ENCODE measurements at regions not wholly inside any gene's neighbourhood (a gene's known extent, or its start where the extent isn't known, plus 50 kb on each side); places are given as distances from the start of the nearest gene placed in this dataset.

GRCh38 chr6:16811277-16811979, 50.2 kb upstream of the ATXN1 start:
- no CpG with 5 or more reads among the region's 2 CpGs for WGBS (ENCODE audit: insufficient coverage)
- Histone ChIP-seq H3K27ac (ENCODE audit: insufficient read depth in 1 of 2, low read depth in 1 of 2, low read length in 2 of 2, poor library complexity in 1 of 2, severe bottlenecking in 2 of 2) (no peak overlapping the region), H3K27me3 (replicated peaks in 2 of 5; ENCODE audit: control insufficient read depth in 4 of 5, insufficient read depth in 5 of 5, low read length in 4 of 5) (no peaks in the 10 kb centered on the region)

More at GRCh38 chr6:16811277-16811979, 50.2 kb upstream of the ATXN1 start:
- Histone ChIP-seq H3K4me3 (ENCODE audit: control insufficient read depth in 1 of 7, extremely low read depth in 1 of 7, insufficient read depth in 4 of 7, low read depth in 2 of 7, low read length in 6 of 7) (no peak overlapping the region), H3K4me1 (ENCODE audit: control extremely low read depth in 1 of 4, control insufficient read depth in 4 of 4, insufficient read depth in 4 of 4, low read length in 3 of 4) (no peaks in the 10 kb centered on the region), H3K9me3 (ENCODE audit: control extremely low read depth in 1 of 5, control insufficient read depth in 4 of 5, insufficient read depth in 2 of 5, low read depth in 1 of 5, low read length in 4 of 5) (peaks cover 14 to 38% (median 21%) of the 10 kb centered on the region in 5 experiments), H3K36me3 (ENCODE audit: control insufficient read depth in 4 of 4, insufficient read depth in 4 of 4, low read length in 3 of 4) (peaks cover 0 to 5% (median 0%) of the 10 kb centered on the region in 4 experiments)
- ChIA-PET CTCF (interaction anchor here (3.1 kb wide), 1 partner anchor 14 kb away, joined by 9 read pairs; no protein-coding TSS in a partner anchor), POLR2A (no interaction called here)
- DNase-seq: no peak

All from common myeloid progenitor, CD34-positive (primary cell).